Daoy (cell line): ENCODE measurements at regions not wholly inside any gene's neighbourhood (a gene's known extent, or its start where the extent isn't known, plus 50 kb on each side); places are given as distances from the start of the nearest gene placed in this dataset.

Source experiments
- DNase-seq: peaks from one replicate; pipeline ENCODE4 v3.0.0-alpha.2; 2015; ENCODE audit warnings: low read depth

DNA sequence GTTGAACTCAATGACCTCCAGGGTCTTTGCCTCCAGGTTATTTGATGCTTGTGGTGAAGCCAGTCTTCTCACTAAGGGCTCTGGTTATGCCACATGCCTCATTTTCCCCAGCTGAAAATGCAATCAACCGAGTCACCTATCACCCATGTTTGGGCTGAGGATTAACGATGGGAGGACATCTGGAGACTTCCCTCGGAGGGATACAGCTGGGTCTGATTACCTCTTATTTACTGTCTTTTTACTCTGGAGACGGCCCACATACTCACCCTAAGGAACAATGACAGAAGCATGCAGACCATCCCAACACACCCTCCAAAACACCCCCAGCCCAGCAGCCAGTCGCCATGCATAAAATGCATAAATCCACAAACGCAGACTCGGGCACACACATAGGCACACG is 187.4 kb downstream of the OPA1 start:
- no peak for DNase-seq

DNA sequence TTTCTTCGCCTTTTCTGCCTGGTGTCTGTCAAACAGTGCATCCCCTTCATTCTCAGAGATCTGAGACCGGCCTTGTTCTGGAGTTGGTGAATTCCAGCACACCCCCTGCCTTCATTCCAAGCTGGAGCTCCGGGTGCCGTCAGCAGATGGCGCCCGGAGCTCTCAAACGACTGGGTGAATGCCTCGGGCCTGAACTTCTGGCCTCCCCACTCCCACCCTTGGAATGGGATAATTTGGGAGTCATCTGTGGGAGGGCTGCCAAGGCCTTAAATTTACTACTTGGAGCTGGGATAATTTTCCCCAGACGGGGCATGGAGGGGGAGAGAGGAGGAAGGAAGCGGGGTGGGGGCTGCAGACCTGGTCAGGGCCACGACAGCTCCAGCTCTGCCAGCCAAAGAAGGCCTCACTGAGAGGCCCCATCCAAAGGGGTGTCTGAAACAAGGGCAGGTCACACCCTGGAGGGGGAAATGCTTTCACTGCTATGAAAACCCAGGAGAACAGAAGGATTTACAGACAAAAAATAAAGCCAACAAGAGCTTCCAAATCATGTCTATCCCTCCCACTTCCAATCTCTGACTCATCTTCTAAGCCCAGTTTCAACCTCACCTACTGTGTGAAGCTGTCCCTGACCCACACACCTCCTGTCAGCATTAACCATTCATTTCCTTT is 187.9 kb downstream of the OPA1 start:
- DNase-seq: peak; percentile 88

DNA sequence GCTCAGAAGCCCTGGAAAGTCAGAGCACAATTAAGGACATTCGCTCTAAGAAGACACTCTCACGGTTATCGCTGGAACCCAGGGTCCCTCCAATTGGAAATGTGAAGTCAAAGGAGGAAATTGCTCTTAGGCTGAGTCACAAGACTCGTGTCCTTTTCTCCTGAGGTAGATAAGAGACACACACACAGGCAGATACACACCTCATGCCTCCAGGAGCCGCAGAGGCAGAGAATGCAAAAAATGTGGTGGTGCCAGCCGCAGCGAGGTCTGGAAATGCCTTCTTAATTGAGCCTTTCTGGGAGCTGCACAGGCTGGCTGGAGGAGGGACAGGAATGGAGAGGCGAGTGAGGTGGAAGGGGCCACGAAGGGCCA is 189.3 kb downstream of the OPA1 start:
- DNase-seq: peak; percentile 89

DNA sequence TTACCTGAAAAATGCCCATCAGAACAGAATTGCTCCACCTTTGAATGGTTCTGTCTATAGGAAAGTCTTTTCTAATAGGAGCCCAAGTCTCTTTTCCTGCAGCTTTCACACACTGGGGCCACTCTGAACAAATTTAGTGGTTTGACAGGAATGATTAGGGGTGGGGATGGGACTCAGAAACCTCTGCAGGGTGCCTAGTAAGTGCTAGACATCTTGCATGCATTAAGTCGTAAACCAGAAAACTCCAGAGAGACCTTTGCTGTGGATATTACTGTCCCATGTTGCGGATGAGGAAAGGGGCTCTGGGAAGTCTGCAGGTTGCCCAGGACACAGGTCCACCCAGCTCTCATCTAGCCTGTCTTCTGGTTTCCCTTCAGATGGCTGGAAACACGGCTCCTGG is 189.7 kb downstream of the OPA1 start:
- no peak for DNase-seq

- peak; percentile 36 for DNase-seq
These were observed 190.3 kb downstream of the OPA1 start for GRCh38 chr3:193783166-193783896.

GRCh38 chr3:193784822-193785221 is 191.8 kb downstream of the OPA1 start:
- DNase-seq: no peak

DNA sequence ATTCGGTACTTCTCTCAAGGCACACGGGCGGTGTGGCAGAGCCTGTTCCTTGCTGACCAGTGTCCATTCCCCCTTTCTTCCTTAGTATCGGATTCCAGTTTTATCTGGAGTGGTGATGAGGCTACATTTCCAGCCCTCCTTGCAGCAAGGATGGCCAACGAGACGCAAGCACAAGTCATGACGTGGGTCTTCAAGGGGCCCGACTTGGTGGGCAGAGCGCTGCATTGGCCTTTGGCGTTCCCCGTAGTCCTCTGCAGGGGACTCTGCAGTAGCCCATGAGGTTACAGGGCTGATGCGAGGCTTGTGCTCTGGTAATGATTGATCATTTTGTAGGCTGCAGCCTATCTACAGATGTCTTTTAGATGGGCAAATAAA is 194.5 kb downstream of the OPA1 start:
- no peak for DNase-seq

DNA sequence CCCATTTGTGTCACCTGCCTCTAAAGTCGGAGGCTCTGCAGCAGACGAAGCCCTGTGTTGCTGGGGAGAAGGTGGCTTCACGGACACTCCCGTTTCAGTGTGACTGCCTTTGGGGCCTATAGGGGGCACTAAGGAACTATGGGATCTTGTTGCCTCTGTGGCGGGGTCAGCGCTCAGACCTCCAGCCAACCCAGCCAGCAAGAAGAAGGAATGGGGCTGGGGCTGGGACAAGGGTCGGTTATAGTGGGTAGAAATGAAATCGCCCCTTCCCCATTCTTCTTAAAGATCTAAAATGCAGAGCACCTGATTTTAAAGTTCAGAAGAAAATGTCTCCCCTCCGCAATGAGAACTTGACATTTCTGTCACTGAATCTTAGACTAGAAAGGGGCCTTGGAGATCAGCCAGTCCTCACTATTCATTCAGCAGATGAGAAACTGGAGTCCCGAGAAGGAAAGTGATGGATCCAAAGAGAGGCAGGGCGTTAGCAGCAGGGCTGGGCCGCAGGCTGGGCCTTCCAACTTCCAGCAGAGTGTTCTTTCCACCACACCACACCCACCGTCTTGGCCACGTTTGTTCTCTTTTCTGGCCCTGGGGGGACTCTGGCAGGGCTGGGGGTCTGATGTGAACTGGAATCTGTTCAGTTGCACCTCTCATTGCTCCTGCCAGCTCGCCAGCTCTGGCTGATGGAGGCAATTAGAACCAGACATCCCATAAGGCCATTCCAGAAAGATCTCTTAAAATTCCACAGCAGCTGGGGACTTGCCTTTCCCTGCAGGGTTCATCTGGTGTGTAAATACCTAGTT is 195.4 kb downstream of the OPA1 start:
- DNase-seq: peak; percentile 78

GRCh38 chr3:193789455-193789854 is 196.4 kb downstream of the OPA1 start:
- no peak for DNase-seq

DNA sequence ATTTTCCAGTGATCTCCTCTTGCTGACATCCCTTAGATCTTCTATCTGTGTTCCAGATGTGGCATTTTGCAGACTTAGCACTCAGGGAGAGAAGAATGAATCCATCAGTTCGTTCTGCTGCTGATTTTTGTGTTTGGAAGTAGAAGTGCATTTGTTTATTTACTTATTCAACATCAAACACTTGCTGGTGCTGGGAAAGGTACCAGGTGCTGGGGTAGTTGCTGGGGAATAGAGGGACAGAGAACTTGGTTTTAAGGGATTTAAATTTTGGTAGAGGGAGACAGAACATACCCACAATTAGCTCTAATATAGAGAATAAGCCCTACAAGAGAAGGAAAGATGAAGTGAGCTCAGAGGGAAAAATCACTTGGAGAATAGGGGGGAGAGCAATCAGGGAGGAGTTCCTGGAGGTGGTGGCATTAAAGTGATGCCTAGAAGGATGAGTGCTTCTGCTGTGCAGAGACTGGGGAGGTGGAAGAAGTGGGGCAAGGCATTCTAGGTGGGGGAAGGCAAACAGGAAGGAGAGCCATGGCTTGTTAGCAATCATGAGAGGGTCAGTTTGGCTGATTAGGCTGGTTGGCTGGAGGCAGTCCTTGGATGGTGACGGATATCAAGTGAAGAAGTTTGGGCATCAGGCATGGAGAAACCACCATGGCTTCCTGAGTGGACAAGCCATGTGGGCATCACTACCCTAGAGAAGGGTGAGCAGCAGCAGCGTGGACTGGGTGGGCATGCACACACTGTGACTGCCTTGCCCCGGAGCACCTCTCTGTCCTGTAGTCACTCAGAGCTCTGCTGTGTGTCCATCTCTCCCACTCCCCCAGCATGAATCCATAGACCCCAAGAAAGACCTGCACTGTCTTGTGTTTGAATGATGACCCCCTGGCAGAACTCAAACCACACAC is 197.3 kb downstream of the OPA1 start:
- no peak for DNase-seq

DNA sequence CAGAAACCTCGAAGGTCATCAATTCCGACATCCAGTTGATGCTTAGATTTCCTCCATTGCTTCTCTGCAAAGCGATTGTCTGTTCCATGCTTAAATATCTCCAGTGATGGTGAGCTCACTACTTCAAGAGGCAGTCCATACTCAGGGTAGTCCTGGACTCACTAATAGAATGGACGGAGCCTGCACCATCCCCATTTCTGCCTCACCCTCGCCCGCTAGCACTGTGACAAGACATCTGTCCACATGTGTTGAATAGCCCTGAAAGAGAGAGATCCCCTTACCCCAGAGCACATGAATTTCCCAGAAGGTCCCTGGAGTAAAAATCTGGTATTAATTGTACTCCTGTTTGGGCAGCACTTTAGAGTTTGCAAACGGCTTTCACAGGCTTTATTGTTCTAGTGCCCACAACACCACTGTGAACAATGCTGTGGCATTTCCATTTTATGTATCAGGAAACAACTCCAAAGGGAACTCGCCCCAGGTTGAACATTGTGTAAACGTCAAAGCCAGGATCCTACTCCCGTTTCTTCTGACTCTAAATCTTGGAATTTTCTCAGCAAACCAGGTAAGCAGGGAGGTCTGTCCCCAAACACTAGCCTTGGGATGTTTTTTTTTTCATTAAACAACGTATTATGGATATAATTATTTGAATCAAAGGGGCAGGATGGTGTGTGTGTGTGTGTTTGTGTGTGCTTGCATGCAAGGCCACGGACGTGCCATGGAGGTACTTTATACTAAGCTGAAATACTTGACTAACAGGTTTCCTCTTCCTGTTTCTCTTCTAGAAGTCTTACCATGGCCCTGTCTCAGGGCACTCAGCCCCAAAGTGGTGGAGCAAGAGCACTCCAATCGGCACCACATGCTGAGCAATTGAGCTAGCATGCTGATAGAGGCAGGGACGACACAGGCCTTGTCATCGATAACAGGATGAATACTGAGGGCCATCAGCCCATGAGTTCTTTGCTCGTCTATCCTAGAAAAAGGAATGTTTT is 198.3 kb downstream of the OPA1 start:
- DNase-seq: no peak

DNA sequence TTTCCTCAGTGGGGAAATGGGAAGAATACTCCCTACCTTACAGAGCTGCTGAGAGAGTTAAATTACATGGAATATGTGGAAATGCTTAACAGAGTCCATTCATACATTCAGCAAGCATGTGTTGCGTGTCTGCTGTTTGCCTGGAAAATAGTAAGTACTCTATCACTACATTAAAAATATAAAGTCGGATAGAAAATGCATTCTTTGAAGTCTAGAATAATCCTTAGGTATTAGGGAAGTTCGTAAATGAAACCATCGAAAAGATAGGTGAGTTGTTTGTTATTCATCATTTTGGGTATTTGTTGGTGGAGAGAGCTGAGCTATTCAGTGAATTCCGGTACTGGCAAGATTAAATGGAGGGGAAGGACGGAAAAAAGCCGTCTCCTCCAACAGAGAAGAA is 200.1 kb downstream of the OPA1 start:
- DNase-seq: no peak

- no peak for DNase-seq
These were observed 201.2 kb downstream of the OPA1 start for GRCh38 chr3:193794002-193794881.

- no peak for DNase-seq
These were observed 202.2 kb downstream of the OPA1 start for GRCh38 chr3:193795062-193795690.

DNA sequence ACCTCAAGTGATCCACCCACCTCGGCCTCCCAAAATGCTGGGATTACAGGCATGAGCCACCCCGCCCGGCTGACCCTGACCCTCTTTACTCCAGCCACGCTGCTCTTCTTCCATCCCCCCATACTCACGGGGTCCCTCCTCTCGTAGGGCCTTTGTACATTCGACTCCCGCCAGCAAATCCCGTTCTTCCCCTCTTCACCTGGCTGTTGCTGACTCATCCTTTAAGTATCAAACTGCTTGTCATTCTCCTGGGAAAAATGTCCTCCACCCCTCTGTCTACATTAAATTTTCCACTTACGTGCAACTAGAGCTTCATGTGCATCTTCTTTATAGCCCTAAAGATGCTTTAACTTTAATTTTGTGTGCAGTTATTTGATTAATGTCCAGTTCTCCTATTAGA is 203.1 kb downstream of the OPA1 start:
- DNase-seq: no peak

DNA sequence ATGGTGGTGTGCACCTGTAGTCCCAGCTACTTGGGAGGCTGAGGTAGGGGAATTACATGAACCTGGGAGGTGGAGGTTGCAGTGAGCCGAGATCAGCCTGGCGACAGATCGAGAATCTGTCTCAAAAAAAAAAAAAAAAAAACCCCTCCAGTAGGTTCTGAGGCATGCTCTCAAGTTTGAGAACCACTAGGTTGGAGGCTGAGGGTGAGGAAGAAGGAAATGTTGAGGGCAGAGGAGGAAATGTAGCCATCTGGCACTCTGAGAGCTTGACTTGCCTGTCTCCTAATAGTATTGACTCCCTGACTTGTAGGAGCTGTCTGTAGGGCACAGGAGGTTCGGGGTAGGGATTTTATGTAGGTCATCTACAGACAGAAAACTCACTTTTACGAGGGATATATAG is 204.6 kb downstream of the OPA1 start:
- no peak for DNase-seq

GRCh38 chr3:193798051-193798450 is 205.0 kb downstream of the OPA1 start:
- no peak for DNase-seq

DNA sequence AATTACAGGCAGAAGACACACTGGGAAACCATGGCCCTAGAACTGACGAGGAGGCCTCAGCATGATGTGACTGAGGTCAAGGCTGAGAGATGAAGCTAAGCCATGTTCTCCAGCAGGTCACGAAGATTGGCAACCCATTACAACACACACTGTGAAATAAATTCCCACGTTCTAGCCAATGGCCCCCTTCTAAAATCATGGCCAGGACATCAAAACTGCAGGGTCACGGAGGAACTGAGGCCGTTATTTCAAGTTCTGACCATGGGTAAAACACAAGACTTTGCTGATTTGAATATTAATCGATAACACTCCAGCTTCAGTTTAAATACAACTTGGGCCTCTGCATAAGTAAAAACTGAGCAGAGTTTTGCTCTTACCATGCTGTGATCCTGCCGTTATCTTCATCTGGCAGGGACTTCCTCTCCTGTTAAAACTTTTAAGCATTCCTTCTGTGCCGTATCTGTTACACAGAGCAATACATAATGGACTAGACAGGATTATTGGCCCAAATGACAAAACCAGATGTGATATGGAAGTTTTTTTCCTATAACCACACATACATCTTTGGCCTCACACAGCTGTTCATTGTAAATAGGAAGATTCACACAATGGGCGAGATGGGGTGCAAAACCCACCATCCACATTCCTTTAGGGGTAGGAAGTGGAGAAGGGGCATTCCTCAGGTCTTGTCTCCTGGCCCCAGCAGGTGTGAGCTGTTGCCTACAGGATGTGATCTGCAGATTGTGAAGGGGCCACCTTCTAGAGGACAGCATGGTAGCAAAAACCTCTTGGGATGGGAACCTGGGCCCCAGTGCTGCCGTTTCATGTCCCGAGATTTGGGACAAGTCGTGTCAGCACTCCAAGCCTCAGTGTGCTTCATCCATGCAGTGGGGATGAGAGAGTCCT is 207.4 kb downstream of the OPA1 start:
- no peak for DNase-seq
